H1 (cell line): ENCODE measurements at regions not wholly inside any gene's neighbourhood (a gene's known extent, or its start where the extent isn't known, plus 50 kb on each side); places are given as distances from the start of the nearest gene placed in this dataset.

Experiments
- EZH2 ChIP-seq: fragments of 200-600 bp; sonication (generic); IDR thresholded peaks from 2 replicates; pipeline ENCODE4 v1.7.1; 2012; ENCODE audit warnings: low read depth, mild to moderate bottlenecking, moderate library complexity, low read length, inconsistent platforms; ENCODE audit not compliant: severe bottlenecking
- MAX ChIP-seq: IDR thresholded peaks from 2 replicates; pipeline ENCODE4 v1.6.1; 2012; ENCODE audit warnings: inconsistent platforms
- POLR2A ChIP-seq, 2 experiments: IDR thresholded peaks; 1 replicate in 1 of 2; 2 replicates in 1 of 2; pipeline ENCODE4 v1.6.1; 2011; ENCODE audit warnings: low read depth in 2 of 2, low read length in 2 of 2, mild to moderate bottlenecking in 2 of 2; ENCODE audit errors: control extremely low read depth in 1 of 2

GRCh38 chr7:17651341-17651740 is 289.0 kb downstream of the SNX13 start:
- TF ChIP-seq POLR2A (IDR thresholded peaks at IDR 0.05; ENCODE audit: control extremely low read depth in 1 of 2, low read depth in 2 of 2, low read length in 2 of 2): no peak
- TF ChIP-seq EZH2: no peak
- TF ChIP-seq MAX: no peak
